Epithelial cell of proximal tubule (primary cell): ENCODE measurements at regions not wholly inside any gene's neighbourhood (a gene's known extent, or its start where the extent isn't known, plus 50 kb on each side); places are given as distances from the start of the nearest gene placed in this dataset.

ENCODE experiments used
- DNase-seq: peaks from one replicate; pipeline ENCODE4 v3.0.0-alpha.2; 2011; ENCODE audit warnings: low read depth
- H3K4me3 ChIP-seq: 2 replicates; pipeline ENCODE4 v1.5.1; 2011; ENCODE audit warnings: low read depth, mild to moderate bottlenecking, low read length
- CTCF ChIP-seq: conservative IDR thresholded peaks from 2 replicates; pipeline ENCODE4 v1.5.1; 2012; ENCODE audit warnings: low read depth, mild to moderate bottlenecking, low read length

- DNase-seq, result no peak
- H3K4me3 ChIP-seq, result no peak overlapping the region
- no peak for TF ChIP-seq CTCF
Observed at GRCh38 chr4:4704267-4704666, 155.2 kb upstream of the MSX1 start.

- DNase-seq, result no peak
- no peak for TF ChIP-seq CTCF
- no peak overlapping the region for H3K4me3 ChIP-seq
Observed at GRCh38 chr4:4697584-4697983, 155.7 kb upstream of the STX18 start.

- no peak for DNase-seq
- TF ChIP-seq CTCF, result no peak
- no peak overlapping the region for H3K4me3 ChIP-seq
Observed at GRCh38 chr4:4696530-4696929, 154.7 kb upstream of the STX18 start.

GRCh38 chr4:4695497-4695896, 153.6 kb upstream of the STX18 start:
- no peak for TF ChIP-seq CTCF
- no peak for DNase-seq

GRCh38 chr4:4694827-4695226, 153.0 kb upstream of the STX18 start:
- TF ChIP-seq CTCF, result no peak
- DNase-seq, result no peak
- H3K4me3 ChIP-seq, result no peak overlapping the region

More at GRCh38 chr4:4695497-4695896, 153.6 kb upstream of the STX18 start:
- no peak overlapping the region for H3K4me3 ChIP-seq

- peak; percentile 43 for TF ChIP-seq CTCF
- no peak for DNase-seq
- no peak overlapping the region for H3K4me3 ChIP-seq
Observed at GRCh38 chr4:4694296-4694772, 152.5 kb upstream of the STX18 start.

GRCh38 chr4:4693755-4694295, 152.0 kb upstream of the STX18 start:
- no peak overlapping the region for H3K4me3 ChIP-seq
- DNase-seq, result no peak
- no peak for TF ChIP-seq CTCF
